DMS114 treated with DMSO at 0.1 percent for 48 hours (cell line): ENCODE measurements at regions not wholly inside any gene's neighbourhood (a gene's known extent, or its start where the extent isn't known, plus 50 kb on each side); places are given as distances from the start of the nearest gene placed in this dataset.

Experiments used
- DNase-seq: peaks from one replicate; lab custom pipeline; 2025; ENCODE audit not compliant: unreplicated experiment; lab: John Stamatoyannopoulos, UW

DNA sequence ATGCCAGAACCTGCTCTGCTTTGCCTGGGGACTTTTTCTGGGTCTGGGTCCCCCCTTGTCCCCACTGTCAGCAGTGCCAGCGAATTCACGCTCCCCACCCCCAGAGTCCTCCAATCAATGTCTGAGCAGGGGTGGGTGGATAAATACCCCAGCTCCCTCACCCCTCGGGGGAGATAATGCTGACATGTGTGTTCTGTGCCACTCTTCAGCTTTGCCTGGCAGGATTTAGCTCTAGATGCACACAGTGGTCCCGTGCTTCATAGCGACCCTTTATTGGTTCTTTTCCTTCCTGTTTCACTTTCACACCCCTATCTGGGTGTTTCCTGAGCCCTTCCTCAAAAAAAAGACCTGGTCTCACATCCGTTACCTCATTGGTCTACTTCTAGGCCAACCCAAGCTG, 277.0 kb downstream of the NPIPA8 start:
- no peak for DNase-seq

DNA sequence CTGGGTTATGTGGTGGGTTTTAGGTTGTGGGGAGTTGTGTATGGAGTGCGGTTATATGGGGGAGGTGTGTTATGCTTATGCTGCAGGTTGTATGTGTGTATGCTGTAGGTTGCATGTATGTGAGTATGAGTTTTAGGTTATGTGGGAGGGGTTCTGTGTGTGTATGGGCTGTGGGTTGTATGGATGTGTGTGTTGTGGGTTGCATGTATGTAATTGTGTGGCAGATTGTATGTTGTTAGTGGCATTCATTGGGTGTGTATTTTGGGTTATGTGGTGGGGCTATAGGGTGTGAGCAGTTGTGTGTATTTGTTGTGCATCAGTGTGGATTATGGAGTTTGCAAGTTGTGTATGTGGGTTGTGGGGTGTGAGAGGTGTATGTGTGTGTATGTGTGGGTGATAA, 277.4 kb downstream of the NPIPA8 start:
- no peak for DNase-seq

DNA sequence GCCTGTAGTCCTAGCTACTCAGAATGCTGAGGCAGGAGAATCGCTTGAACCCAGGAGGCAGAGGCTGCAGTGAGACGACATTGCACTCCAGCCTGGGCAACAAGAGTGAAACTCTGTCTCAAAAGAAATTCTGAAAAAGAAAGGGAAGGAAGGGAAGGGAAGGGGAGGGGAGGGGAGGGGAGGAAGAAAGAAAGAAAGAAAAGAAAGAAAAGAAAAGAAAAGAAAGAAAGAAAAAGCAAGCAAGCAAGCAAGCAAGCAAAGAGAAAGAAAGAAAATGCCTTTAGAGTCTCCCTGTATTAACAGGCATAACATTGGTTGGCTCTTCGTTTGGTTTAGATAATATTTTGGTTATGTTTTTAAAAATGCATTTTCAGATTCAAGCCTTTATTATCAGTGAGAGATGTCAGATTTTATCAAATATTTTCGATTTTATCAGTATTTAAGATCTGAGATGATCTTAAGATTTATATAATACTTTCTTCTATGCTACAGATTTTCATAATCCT, 281.1 kb downstream of the NPIPA8 start:
- no peak for DNase-seq

DNA sequence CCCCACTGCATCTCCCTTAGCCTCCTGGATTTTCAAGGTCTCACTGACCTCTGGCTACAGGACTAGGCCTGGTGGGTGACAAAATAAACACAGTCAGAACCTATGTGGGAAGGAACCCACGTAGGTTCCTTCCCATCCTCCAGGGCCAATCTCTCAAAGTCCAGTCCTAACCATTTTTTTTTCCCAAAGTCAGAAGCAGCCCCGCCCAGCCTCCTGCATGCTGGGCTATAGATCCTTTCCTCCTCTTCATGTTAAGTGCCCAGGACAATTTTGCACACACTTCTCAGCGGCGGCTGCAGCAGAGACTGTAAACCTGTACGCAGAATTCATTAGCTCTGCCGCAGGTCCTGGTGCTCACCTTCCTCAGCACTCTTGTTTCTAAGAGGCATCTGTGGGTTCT, 285.8 kb downstream of the NPIPA8 start:
- DNase-seq, result no peak

DNA sequence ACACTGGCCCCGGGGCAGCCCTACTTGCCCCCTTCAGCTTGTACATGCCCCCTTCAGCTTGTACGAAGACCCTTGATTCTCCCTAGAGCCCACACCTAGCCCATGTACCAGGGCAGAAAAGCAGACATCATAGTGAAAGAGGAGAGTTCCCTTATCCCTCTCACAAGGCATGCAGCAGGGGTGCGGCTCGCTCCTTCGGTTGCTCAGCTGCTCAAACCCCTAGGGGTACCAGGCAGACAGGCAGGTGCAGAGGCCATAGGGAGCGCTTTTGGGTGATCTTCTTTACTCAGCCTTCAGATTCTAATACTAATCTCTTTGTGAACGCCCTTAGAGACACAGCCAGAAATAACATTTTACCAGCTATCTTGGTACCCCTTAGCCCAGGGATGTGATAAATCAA, 286.3 kb downstream of the NPIPA8 start:
- DNase-seq, result no peak

DNA sequence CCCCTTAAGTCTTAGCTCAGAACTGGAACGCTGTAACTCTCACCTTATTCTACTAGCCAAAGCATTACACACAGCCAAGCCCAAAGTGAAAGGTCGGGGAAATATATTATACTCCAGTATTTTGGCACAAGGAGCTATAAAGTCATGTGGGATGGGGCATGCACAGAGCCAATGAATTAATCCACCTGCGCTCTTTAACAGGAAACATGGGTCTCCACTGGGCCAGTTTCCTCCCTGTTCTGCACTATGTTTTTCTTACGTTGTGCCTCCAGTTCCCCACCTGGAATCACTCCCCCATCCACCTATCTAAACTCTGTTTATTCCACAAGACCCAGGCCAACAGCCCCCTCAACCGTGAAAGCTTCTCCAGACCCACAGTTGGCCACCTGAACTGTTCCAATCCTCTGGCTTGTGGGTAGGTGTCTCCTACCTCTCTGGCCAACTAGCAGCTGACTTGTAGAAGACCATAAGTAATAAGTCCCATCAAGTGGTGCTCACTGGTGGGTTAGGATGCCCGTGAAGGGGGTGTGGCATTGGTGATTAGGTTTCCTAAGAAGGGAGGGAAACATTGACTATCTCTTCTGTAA, 286.9 kb downstream of the NPIPA8 start:
- no peak for DNase-seq

DNA sequence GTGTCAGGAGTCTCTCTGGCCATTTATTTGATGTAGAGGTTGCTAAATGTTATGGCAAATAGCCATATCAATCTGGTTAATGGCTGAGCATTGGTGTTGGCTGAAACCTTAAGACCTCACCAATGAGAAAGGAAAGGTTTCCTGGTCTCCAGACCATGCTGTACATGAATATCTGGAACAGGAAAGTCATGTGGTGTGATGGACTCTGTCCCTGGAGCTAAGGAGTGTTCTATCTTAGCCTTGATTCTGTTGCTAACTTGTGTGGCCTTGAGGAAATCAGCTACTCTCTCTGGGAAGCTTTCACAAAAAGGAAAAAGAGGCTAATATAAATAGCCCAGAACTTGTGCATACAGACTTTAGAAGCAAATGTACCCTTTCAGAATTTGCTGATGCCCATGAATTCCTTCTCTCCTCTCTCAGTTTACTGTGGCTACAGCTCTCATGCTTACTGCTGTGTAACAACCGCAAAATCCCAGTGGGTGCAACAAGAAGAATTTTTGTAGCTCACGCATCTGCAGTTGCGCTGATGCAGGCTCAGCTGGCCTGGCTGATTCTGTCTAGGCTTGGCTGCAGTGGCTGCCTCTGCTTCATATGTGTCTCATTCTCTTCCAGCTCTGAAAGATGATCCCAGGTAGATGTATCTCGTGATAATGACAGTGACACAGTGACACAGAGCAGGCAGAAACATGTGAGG, 287.5 kb downstream of the NPIPA8 start:
- DNase-seq, result no peak

DNA sequence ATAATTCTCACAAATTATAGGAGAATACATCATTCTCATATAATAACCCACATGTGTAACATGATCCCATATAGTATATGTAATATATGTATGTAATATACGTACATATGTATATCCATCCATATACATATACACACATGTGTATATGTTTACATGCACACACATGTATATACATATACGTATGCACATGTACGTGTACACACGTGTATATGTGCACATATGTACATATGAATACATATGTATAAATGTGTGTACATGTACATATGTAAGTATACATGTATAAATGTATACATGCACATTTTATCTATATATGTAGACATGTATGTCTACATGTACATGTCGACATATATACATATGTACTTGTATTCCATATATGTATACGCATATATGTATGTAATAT, 288.8 kb downstream of the NPIPA8 start:
- no peak for DNase-seq

DNA sequence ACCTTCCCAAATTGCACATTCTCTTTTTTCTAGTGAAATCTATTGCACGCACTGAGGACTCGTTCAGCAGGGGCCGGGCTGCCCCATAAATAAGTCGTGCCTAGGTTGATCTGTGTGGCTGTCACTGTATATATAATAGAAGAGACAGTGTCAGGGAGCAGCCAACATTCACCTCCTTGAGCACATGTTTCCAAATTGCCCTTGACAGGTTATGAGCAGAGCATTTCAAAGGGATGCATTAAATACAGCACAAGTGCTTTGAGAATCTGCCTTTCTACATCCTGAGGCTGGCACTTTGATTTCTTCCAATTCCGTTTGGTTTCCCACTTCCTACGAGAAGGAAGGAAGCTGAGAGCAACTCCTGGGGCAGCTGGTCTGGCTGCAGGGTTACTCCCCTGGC, 291.2 kb downstream of the NPIPA8 start:
- DNase-seq, result no peak

DNA sequence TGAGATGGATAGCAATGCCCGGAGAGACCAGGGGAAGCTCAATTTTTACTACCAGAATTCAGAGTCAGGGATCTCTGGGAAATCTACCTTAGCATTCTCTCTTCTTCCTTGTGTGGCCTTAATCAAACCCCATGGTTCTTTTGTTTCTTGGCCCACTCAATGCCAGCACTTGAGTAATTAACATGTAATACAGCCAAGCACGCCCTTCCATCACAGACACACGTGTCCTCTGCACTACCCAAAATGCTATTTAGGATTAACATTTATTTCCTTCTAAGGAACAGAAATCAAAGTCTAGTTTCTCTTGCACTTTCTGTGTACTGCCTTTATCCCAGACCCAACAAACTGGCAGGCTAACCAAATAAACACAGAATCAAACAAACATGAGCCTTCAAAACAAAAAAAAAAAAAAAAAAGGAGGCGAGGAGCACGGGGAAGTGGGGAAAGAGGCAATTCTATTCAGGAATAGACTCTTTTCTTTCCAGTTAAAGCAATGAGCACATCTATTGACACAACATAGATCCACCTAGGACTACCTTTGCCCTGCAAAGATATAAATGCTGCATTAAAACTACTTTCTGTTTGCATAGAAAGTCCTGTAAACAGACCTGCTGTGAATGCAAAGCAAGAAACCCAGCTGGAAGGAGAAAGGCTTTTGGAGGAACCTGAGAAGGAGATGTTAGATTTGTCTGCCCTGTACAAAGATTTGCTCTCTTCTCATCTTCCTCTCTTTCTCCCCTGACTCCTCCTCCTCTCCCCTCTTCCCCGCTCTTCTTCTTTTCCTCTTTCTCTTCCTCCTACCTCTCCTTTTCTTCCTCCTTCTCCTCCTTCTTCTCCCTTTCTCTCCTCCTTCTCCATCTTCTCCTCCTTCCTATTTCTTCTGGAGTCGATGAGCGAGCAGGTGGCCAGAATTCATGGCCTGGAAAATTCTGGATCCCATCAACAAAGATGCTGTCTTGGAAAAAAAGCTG, 294.4 kb downstream of the NPIPA8 start:
- no peak for DNase-seq

DNA sequence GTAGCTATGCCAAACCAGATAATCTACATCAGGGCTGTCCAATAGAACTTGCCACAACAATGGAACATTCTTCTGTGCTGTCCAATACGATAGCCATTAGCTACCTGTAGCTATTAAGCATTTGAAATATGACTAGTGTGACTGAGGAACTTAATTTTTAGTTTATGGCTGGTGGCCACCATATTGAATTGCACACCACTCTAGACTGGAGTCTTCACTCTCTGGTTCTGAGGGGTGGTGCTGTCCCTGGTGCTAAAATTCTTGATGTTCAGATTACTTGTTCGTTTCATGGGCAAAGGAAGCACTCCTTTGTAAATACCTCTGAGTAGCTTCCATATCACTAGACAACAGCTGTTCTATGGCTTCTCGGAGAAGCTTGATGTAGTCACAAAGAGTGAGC, 296.6 kb downstream of the NPIPA8 start:
- DNase-seq, result no peak

DNA sequence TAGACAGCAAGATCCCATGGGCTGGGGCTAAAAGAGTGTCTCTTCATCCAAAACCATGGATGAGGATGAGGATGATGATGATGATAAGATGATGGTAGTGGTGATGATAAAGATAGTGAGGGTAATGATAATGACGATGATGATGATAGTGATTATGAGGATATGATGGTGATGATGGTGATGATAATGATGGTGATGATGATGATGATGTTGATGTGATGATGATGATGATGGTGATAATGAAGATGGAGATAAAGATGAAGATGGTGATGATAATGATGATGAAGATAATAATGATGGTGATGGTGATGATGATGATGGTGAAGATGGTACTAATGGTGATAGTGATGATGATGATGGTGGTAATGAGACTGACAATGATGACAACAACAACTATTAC, 299.5 kb downstream of the NPIPA8 start:
- no peak for DNase-seq

DNA sequence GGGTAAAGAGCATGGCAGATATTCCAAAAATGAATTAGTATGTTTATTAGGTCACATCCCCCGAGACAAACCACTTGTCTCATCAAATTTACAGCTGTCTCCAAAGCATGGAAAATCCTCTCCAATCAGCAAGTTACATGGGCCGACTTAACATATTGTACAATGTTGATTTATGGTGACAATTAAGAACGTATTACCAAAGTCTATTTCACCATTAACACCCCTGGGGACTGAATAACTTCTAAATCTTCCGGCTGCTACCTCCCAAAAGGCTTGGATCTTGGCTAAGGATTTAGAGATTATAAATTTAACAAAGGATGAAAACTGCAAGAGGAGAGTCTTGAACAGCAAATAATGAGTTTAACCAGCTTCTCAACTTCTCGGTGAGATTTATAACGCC, 311.9 kb downstream of the NPIPA8 start:
- DNase-seq, result no peak

DNA sequence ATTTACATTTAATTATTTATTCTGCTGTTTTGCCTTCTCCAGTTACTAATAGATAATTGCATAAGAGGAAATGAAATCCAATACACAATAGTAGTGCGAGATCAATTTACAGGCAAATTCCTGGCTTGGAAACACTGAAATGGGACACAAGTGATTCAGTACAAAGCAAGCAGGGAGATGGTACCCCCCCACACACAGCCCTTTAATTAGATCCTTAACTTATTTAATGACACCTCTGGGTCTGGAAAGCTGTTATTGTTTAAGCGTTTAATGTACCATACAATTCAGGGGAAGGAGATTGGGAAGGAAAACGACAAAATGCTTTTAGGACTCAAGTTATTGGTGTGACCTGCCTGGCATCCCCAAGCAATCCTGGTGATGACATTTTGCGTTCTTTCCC, 318.2 kb downstream of the NPIPA8 start:
- no peak for DNase-seq

DNA sequence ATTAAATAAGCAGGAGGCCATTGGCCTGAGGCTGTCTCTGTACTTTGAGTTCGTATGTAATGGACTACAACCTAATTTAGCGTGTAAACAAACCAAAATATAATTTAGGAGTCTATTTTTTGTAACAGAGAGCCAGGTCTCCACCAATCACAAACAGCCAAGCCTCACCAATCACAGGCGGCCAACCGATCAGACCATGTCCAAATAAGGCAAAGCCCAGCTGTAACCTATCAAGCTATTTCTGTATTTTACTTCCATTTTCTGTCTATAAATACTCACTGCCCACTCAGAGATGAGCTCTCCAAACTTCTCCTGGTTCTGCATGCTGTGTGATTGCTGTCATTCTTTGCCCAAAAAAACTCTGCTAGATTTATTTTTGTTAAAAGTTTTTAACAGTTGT, 322.7 kb downstream of the NPIPA8 start:
- DNase-seq, result no peak

DNA sequence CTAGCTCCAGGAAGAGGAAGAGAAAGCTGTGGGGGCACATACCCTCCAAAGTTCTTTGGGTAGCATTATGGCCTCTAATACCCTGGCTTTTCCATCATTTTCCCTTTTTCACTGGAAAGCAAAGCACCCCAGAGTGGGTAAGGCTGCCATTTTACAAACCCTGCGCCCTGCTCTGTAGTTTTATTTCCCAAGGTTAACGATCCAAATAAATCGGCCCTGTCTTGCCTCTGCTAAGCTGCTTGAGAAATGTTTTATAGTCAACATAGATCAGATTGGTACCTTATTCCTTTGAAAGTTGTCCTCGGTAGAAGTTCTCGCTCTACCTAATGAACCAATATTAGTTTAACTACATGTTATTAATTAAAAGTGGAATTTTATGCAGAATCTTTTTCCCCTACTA, 328.2 kb downstream of the NPIPA8 start:
- DNase-seq, result no peak

DNA sequence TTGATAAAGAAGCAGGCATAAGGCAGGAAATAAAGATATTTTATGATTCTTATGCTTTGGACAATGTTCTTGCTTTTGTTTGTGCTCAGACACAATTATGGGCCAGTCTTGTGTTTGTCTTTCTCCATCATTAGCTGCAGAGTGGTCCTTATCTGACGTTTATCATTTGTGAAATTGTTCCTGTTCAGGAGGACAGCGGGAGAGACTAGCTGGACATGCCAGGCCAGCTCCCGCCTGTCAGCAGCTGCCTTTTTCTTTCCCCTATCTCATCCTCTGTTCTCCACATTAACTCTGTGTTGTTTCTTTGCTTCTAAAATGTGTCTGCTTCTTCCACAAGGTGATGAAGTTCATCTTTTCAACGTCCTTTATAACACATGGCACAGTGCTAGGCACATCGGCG, 333.5 kb downstream of the NPIPA8 start:
- no peak for DNase-seq

DNA sequence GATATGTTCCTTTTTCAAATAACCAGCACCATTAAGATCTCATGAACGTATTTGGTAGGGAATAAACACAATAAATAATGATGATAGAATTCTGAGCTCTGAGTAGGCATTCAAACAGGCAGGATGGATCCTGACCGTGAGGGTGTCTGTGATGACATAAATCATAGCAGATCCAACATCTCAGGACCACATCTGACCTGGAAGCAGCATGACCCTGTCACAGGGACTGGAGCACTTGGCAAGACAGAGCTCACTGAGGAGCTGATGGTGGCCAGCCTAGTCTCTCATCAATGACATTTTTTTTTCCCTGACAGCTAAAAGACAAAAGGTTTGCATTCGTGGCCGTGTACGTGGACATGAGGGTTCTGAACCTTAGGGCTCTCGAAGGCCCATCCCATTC, 337.5 kb downstream of the NPIPA8 start:
- DNase-seq, result no peak

DNA sequence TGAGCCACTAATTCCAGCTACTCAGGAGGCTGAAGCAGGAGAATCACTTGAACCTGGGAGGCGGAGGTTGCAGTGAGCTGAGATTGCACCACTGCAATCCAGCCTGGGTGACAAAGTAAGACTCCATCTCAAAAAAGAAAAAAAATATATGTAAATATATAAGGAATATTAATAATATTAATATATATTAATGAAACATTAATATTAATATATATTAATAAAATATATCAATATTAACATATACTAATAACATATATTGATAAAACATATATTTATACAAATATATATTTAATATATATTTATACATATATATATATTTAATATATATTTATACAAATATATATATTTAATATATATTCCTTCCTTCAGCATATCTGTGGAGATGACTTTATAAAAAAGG, 338.0 kb downstream of the NPIPA8 start:
- DNase-seq, result no peak

DNA sequence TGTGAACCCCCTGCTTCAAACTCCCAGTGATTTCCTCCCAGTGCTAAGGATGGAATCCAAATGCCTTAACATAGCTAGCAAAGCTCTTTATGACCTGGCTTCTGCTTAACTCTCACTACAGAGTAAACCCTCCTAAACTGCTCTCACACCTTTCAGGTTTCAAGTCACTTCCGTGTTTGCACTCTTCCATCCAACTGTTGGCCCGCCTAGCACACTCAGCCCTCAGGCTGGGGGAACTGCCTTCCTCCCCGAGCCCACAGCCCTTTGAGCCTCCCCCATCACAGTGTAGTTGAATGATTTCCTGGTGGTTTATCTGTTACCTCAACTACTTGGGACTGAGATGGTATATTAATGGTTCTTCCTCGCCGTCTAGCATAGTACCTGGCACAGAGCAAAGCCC, 342.5 kb downstream of the NPIPA8 start:
- DNase-seq, result no peak

DNA sequence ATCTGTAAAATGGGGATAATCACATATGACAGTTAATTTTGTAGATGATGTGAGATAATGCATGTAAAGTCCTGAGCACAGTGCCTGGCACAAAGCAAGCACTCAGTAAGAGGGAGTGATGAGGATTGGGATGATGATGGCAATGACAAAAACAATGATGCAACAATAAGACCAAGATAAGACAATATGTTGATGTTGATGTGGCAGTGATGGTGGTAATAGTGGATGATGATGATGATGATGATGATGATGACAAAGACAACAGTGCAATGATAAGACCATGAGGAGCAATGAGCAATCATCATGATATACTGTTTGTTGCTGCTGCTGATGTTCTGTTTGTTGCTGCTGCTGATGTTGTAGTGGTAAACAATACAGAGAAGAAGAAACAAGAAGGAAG, 344.1 kb downstream of the NPIPA8 start:
- no peak for DNase-seq

DNA sequence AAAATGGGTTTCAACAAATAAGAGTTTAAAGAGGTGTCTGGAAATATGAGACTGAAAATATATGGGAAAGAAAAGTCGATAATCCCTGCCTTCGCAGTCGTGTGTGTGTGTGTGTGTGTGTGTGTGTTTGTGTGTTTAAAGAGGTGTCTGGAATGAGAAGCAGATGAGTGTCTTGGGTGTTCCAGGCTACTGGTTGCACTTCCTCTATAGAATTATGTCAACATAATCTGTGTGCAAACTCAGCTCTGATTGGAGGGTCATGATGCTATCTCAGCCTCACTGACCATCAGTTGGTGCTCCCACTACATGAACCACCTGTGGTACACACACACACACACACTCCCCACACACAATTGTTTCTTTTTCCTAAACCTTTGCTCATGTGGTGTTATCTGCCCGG, 347.3 kb downstream of the NPIPA8 start:
- no peak for DNase-seq
